ENCODE measurements at regions not wholly inside any gene's neighbourhood (a gene's known extent, or its start where the extent isn't known, plus 50 kb on each side); places are given as distances from the start of the nearest gene placed in this dataset.

DNA sequence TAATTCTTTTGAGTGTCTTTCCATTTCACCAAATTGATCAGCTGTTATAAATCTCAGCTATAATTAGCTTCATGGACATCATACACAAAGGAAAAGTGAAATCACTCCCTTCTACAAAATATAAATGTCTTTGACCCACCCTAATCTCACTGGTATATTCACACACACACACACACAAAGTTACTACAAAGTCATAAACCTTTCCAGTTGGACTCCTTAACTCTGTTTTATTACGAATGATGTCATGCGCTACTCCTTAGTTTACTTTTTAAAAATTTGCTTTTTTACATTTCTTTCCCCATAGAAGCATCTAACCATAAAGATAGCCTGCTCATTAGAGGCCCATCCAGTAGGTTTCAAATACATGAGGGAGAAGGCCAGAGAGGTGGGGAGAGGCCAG lies 103.0 kb downstream of the SLC30A10 start:
- Histone ChIP-seq H3K27me3 (ENCODE audit: control insufficient read depth, insufficient read depth, low read length) (no peaks in the 10 kb centered on the region), H3K4me1 (ENCODE audit: control insufficient read depth, insufficient read depth, low read length) (no peaks in the 10 kb centered on the region), H4K5ac (ENCODE audit: low read depth, low read length) (no peak overlapping the region), H4K8ac (ENCODE audit: low read depth in 2 of 2, low read length in 2 of 2) (no peak overlapping the region), H2BK15ac (ENCODE audit: low read depth, low read length) (no peak overlapping the region), H3K18ac (ENCODE audit: low read depth, low read length) (no peak overlapping the region), H3K9ac (ENCODE audit: low read depth, low read length) (no peak overlapping the region), H3K9me3 (ENCODE audit: control insufficient read depth, insufficient read depth, low read length) (no peaks in the 10 kb centered on the region), H3K9me1 (ENCODE audit: insufficient read depth, low read length) (no peaks in the 10 kb centered on the region), H4K91ac (ENCODE audit: insufficient read depth, low read depth, low read length) (no peak overlapping the region), H3K27ac (ENCODE audit: insufficient read depth, low read length) (no peak overlapping the region), H3K79me1 (ENCODE audit: low read depth in 1 of 2, low read length in 2 of 2) (no peaks in the 10 kb centered on the region), H3K4ac (ENCODE audit: low read depth, low read length) (no peak overlapping the region), H3K4me3 (ENCODE audit: insufficient read depth, low read depth, low read length) (no peak overlapping the region), H3K36me3 (ENCODE audit: control insufficient read depth, insufficient read depth, low read length) (no peaks in the 10 kb centered on the region), H3K14ac (replicated peaks; ENCODE audit: low read depth, low read length) (no peak overlapping the region), H3K23ac (ENCODE audit: low read depth, low read length) (no peak overlapping the region), H3K4me2 (ENCODE audit: low read depth, low read length) (no peak overlapping the region), H2BK5ac (ENCODE audit: low read depth, low read length, poor library complexity, severe bottlenecking) (no peak overlapping the region), H2BK20ac (ENCODE audit: low read depth, low read length) (no peak overlapping the region), H2AK5ac (ENCODE audit: low read depth, low read length) (no peak overlapping the region), H2AK9ac (replicated peaks; ENCODE audit: low read depth, low read length, poor library complexity) (no peak overlapping the region), H3K56ac (ENCODE audit: extremely low read depth, insufficient read depth, low read length) (no peak overlapping the region), H2BK120ac (ENCODE audit: low read depth, low read length) (no peak overlapping the region), H2AFZ (replicated peaks; ENCODE audit: low read length, poor library complexity) (no peak overlapping the region), H4K20me1 (ENCODE audit: insufficient read depth, low read length) (no peaks in the 10 kb centered on the region)
- DNase-seq (no peak), ATAC-seq (ENCODE audit: low read depth) (no peak)
- no TSS peak for BruUV-seq (replicated peaks)
- TF ChIP-seq, protein P1, sequence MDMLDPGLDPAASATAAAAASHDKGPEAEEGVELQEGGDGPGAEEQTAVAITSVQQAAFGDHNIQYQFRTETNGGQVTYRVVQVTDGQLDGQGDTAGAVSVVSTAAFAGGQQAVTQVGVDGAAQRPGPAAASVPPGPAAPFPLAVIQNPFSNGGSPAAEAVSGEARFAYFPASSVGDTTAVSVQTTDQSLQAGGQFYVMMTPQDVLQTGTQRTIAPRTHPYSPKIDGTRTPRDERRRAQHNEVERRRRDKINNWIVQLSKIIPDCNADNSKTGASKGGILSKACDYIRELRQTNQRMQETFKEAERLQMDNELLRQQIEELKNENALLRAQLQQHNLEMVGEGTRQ (IDR thresholded peaks at IDR 0.05; ENCODE audit: low read depth, low read length): no peak
- TF ChIP-seq CHD1 (IDR thresholded peaks at IDR 0.05; ENCODE audit: low read depth, low read length): no peak
- no peak for TF ChIP-seq RAD21 (IDR thresholded peaks at IDR 0.05; ENCODE audit: low read length)
- TF ChIP-seq CEBPB (IDR thresholded peaks at IDR 0.05; ENCODE audit: low read depth, low read length): no peak
- TF ChIP-seq MAZ (IDR thresholded peaks at IDR 0.05; ENCODE audit: borderline replicate concordance, low read depth, low read length): no peak
- no peak for TF ChIP-seq SMC3 (IDR thresholded peaks at IDR 0.05; ENCODE audit: low read depth, low read length)
- TF ChIP-seq RFX5 (IDR thresholded peaks at IDR 0.05; ENCODE audit: low read depth, low read length): no peak
- TF ChIP-seq FOS (IDR thresholded peaks at IDR 0.05; ENCODE audit: low read depth, low read length): no peak
- no peak for TF ChIP-seq BHLHE40 (IDR thresholded peaks at IDR 0.05; ENCODE audit: low read depth, low read length)
- TF ChIP-seq NFE2L2 (IDR thresholded peaks at IDR 0.05; ENCODE audit: low read depth, low read length): no peak
- TF ChIP-seq MXI1 (IDR thresholded peaks at IDR 0.05; ENCODE audit: borderline replicate concordance, low read depth, low read length): no peak
- TF ChIP-seq, protein P2, sequence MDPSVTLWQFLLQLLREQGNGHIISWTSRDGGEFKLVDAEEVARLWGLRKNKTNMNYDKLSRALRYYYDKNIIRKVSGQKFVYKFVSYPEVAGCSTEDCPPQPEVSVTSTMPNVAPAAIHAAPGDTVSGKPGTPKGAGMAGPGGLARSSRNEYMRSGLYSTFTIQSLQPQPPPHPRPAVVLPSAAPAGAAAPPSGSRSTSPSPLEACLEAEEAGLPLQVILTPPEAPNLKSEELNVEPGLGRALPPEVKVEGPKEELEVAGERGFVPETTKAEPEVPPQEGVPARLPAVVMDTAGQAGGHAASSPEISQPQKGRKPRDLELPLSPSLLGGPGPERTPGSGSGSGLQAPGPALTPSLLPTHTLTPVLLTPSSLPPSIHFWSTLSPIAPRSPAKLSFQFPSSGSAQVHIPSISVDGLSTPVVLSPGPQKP (IDR thresholded peaks at IDR 0.05; ENCODE audit: borderline replicate concordance, low read depth, low read length): no peak
- TF ChIP-seq RCOR1 (IDR thresholded peaks at IDR 0.05; ENCODE audit: insufficient replicate concordance, low read length): no peak
- TF ChIP-seq, protein P3, sequence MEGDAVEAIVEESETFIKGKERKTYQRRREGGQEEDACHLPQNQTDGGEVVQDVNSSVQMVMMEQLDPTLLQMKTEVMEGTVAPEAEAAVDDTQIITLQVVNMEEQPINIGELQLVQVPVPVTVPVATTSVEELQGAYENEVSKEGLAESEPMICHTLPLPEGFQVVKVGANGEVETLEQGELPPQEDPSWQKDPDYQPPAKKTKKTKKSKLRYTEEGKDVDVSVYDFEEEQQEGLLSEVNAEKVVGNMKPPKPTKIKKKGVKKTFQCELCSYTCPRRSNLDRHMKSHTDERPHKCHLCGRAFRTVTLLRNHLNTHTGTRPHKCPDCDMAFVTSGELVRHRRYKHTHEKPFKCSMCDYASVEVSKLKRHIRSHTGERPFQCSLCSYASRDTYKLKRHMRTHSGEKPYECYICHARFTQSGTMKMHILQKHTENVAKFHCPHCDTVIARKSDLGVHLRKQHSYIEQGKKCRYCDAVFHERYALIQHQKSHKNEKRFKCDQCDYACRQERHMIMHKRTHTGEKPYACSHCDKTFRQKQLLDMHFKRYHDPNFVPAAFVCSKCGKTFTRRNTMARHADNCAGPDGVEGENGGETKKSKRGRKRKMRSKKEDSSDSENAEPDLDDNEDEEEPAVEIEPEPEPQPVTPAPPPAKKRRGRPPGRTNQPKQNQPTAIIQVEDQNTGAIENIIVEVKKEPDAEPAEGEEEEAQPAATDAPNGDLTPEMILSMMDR (conservative IDR thresholded peaks at IDR 0.05; ENCODE audit: low read depth, low read length): no peak
- TF ChIP-seq MAFK (IDR thresholded peaks at IDR 0.05; ENCODE audit: low read depth, low read length): no peak
- TF ChIP-seq POLR2A (IDR thresholded peaks at IDR 0.05; ENCODE audit: low read depth, low read length): no peak
- dilution Hi-C loops (cut with HindIII; ENCODE audit: low sequenced_read_pairs, unreplicated experiment): no loop called here
- intact Hi-C loops (cut with micrococcal nuclease): no loop called here
- in situ Hi-C loops (cut with MboI; ENCODE audit: low sequenced_read_pairs): no loop called here
- no CpG with 5 or more reads among the region's 2 CpGs for WGBS, 2 experiments (ENCODE audit: extremely low coverage in 2 of 2, insufficient read length in 1 of 2)
- CTCF ChIA-PET: no interaction called here
- POLR2A ChIA-PET (ENCODE audit: unreplicated experiment): no interaction called here
